Lower lobe of right lung (tissue), 2 donors: ENCODE measurements at regions not wholly inside any gene's neighbourhood (a gene's known extent, or its start where the extent isn't known, plus 50 kb on each side); places are given as distances from the start of the nearest gene placed in this dataset.
"Not testable (repeated sequence)": the region's sequence is repeated elsewhere in the genome, so short reads cannot be mapped to it uniquely, and the experiment has no call there.

Experiments used
- ATAC-seq, 2 donors: fragments of 200-7000 bp; cut with Tn5 transposase; one replicate each; pipeline ENCODE4 v1.9.1; 2020 to 2022; ENCODE audit warnings: mild to moderate bottlenecking in 2 of 2, moderate library complexity in 2 of 2
- DNase-seq: peaks from one replicate; pipeline ENCODE4 v3.0.0-alpha.2; 2020
- H3K27ac ChIP-seq: fragments of 200-600 bp; one replicate; pipeline ENCODE4 v1.8.0; 2022
- H3K27me3 ChIP-seq: fragments of 200-600 bp; one replicate; pipeline ENCODE4 v1.8.0; 2022; ENCODE audit warnings: low read depth
- H3K36me3 ChIP-seq: fragments of 200-600 bp; one replicate; pipeline ENCODE4 v1.8.0; 2022; ENCODE audit warnings: mild to moderate bottlenecking
- H3K4me1 ChIP-seq: fragments of 200-600 bp; one replicate; pipeline ENCODE4 v1.8.0; 2022
- H3K4me3 ChIP-seq: fragments of 200-600 bp; one replicate; pipeline ENCODE4 v1.8.0; 2022; ENCODE audit warnings: mild to moderate bottlenecking
- H3K9me3 ChIP-seq: fragments of 200-600 bp; one replicate; pipeline ENCODE4 v1.8.0; 2022
- CTCF ChIP-seq: fragments of 200-600 bp; IDR thresholded peaks from one replicate; pipeline ENCODE4 v1.8.0; 2022; ENCODE audit warnings: antibody characterized with exemption, mild to moderate bottlenecking
- intact Hi-C: fragments of 100-400 bp; cut with DNase I; formaldehyde crosslinking; loops from one replicate; pipeline ENCODE4 v1.11.0; 2022
- donor health status: DM: no; HTN: yes; CAD: no; lungs with severe emphysema.

GRCh38 chr2:34159901-34160300 is 560.8 kb upstream of the FAM98A start:
- ATAC-seq (no peak), DNase-seq (no peak)
- H3K4me3 ChIP-seq = no peak overlapping the region
- H3K9me3 ChIP-seq = no peaks in the 10 kb centered on the region
- no peaks in the 10 kb centered on the region for H3K27me3 ChIP-seq
- H3K4me1 ChIP-seq = no peaks in the 10 kb centered on the region
- H3K27ac ChIP-seq = no peak overlapping the region
- intact Hi-C loops = no loop called here
- H3K36me3 ChIP-seq = no peaks in the 10 kb centered on the region
- TF ChIP-seq CTCF = no peak

- H3K9me3 ChIP-seq = no peaks in the 10 kb centered on the region
- H3K27me3 ChIP-seq = no peaks in the 10 kb centered on the region
- no peaks in the 10 kb centered on the region for H3K4me1 ChIP-seq
- H3K27ac ChIP-seq = no peak overlapping the region
- intact Hi-C loops = no loop called here
- TF ChIP-seq CTCF = no peak
- no peak for ATAC-seq
- DNase-seq = no peak
- H3K36me3 ChIP-seq = no peaks in the 10 kb centered on the region
- no peak overlapping the region for H3K4me3 ChIP-seq
Observed at GRCh38 chr2:34153484-34153883, 554.4 kb upstream of the FAM98A start.

GRCh38 chr2:34147780-34148179 is 548.7 kb upstream of the FAM98A start:
- intact Hi-C loops = no loop called here
- ATAC-seq = peak in 1 of 2 donors; percentile 21
- no peak overlapping the region for H3K4me3 ChIP-seq
- no peaks in the 10 kb centered on the region for H3K4me1 ChIP-seq
- no peaks in the 10 kb centered on the region for H3K27me3 ChIP-seq
- no peak for TF ChIP-seq CTCF
- no peaks in the 10 kb centered on the region for H3K9me3 ChIP-seq
- no peak for DNase-seq
- no peaks in the 10 kb centered on the region for H3K36me3 ChIP-seq
- no peak overlapping the region for H3K27ac ChIP-seq

- Histone ChIP-seq H3K27ac (no peak overlapping the region), H3K4me3 (no peak overlapping the region), H3K27me3 (no peaks in the 10 kb centered on the region), H3K9me3 (no peaks in the 10 kb centered on the region), H3K36me3 (no peaks in the 10 kb centered on the region), H3K4me1 (no peaks in the 10 kb centered on the region)
- TF ChIP-seq CTCF = no peak
- intact Hi-C loops = no loop called here
- DNase-seq = no peak
- no peak for ATAC-seq
Observed at GRCh38 chr2:34143149-34143548, 544.0 kb upstream of the FAM98A start.

- intact Hi-C loops, H3K4me1 ChIP-seq, DNase-seq: not testable (repeated sequence)
Observed at GRCh38 chr2:34142531-34143008, 543.5 kb upstream of the FAM98A start.

GRCh38 chr2:34133065-34133464 is 534.0 kb upstream of the FAM98A start:
- H3K9me3 ChIP-seq, DNase-seq, H3K4me1 ChIP-seq, H3K4me3 ChIP-seq, H3K36me3 ChIP-seq, H3K27me3 ChIP-seq, intact Hi-C loops, ATAC-seq, H3K27ac ChIP-seq: not testable (repeated sequence)

More at GRCh38 chr2:34142531-34143008, 543.5 kb upstream of the FAM98A start:
- not testable (repeated sequence) for H3K27ac ChIP-seq, H3K36me3 ChIP-seq, H3K9me3 ChIP-seq, ATAC-seq, H3K27me3 ChIP-seq, H3K4me3 ChIP-seq

GRCh38 chr2:34126279-34126678 is 527.2 kb upstream of the FAM98A start:
- Histone ChIP-seq H3K27me3 (no peaks in the 10 kb centered on the region), H3K36me3 (no peaks in the 10 kb centered on the region), H3K27ac (no peak overlapping the region), H3K9me3 (no peaks in the 10 kb centered on the region), H3K4me1 (no peaks in the 10 kb centered on the region), H3K4me3 (no peak overlapping the region)
- DNase-seq (no peak), ATAC-seq (no peak)
- intact Hi-C loops = no loop called here
- TF ChIP-seq CTCF = no peak
